ENCODE measurements at regions not wholly inside any gene's neighbourhood (a gene's known extent, or its start where the extent isn't known, plus 50 kb on each side); places are given as distances from the start of the nearest gene placed in this dataset.

- no peak for DNase-seq (ENCODE audit: low read depth)
Observed at GRCh38 chr9:81207651-81208050, 481.7 kb downstream of the TLE1 start.

- DNase-seq (ENCODE audit: low read depth), result no peak
Observed at GRCh38 chr9:81202292-81202691, 487.1 kb downstream of the TLE1 start.

GRCh38 chr9:81195206-81195605 is 494.1 kb downstream of the TLE1 start:
- DNase-seq (ENCODE audit: low read depth), result no peak

GRCh38 chr9:81193362-81194339 is 495.7 kb downstream of the TLE1 start:
- DNase-seq (ENCODE audit: low read depth), result no peak

- peak; percentile 6 for DNase-seq (ENCODE audit: low read depth)
Observed at GRCh38 chr9:81191222-81191621, 498.1 kb downstream of the TLE1 start.

- DNase-seq (ENCODE audit: low read depth), result no peak
Observed at GRCh38 chr9:81190659-81191058, 498.7 kb downstream of the TLE1 start.

- DNase-seq (ENCODE audit: low read depth), result peak; percentile 43
Observed at GRCh38 chr9:81183761-81184160, 505.6 kb downstream of the TLE1 start.

GRCh38 chr9:81182431-81182830 is 506.9 kb downstream of the TLE1 start:
- peak; percentile 41 for DNase-seq (ENCODE audit: low read depth)

GRCh38 chr9:81174023-81174422 is 515.3 kb downstream of the TLE1 start:
- DNase-seq (ENCODE audit: low read depth), result no peak

GRCh38 chr9:81171689-81172088 is 517.7 kb downstream of the TLE1 start:
- no peak for DNase-seq (ENCODE audit: low read depth)

GRCh38 chr9:81162361-81162760 is 527.0 kb downstream of the TLE1 start:
- DNase-seq (ENCODE audit: low read depth), result no peak

GRCh38 chr9:81156381-81156780 is 533.0 kb downstream of the TLE1 start:
- DNase-seq (ENCODE audit: low read depth), result no peak

GRCh38 chr9:81150016-81150625 is 539.2 kb downstream of the TLE1 start:
- no peak for DNase-seq (ENCODE audit: low read depth)

- peak; percentile 71 for DNase-seq (ENCODE audit: low read depth)
Observed at GRCh38 chr9:81146684-81147337, 542.5 kb downstream of the TLE1 start.

GRCh38 chr9:81146241-81146640 is 543.1 kb downstream of the TLE1 start:
- DNase-seq (ENCODE audit: low read depth), result no peak

- DNase-seq (ENCODE audit: low read depth), result no peak
Observed at GRCh38 chr9:81145331-81145963, 543.9 kb downstream of the TLE1 start.

- DNase-seq (ENCODE audit: low read depth), result no peak
Observed at GRCh38 chr9:81141961-81142360, 547.4 kb downstream of the TLE1 start.

- DNase-seq (ENCODE audit: low read depth), result no peak
Observed at GRCh38 chr9:81137976-81138568, 551.3 kb downstream of the TLE1 start.

GRCh38 chr9:81132796-81133195 is 556.6 kb downstream of the TLE1 start:
- DNase-seq (ENCODE audit: low read depth), result peak; percentile 36

- peak; percentile 74 for DNase-seq (ENCODE audit: low read depth)
Observed at GRCh38 chr9:81132318-81132717, 557.0 kb downstream of the TLE1 start.

GRCh38 chr9:81128701-81129100 is 560.6 kb downstream of the TLE1 start:
- no peak for DNase-seq (ENCODE audit: low read depth)
